ENCODE measurements at regions not wholly inside any gene's neighbourhood (a gene's known extent, or its start where the extent isn't known, plus 50 kb on each side); places are given as distances from the start of the nearest gene placed in this dataset.

- TF ChIP-seq ZNF331 (CRISPR knock-in tag; IDR thresholded peaks at IDR 0.05; ENCODE audit: low read depth) (no peak), ZNF462 (CRISPR knock-in tag; IDR thresholded peaks at IDR 0.05) (no peak), POLR2AphosphoS5 (IDR thresholded peaks at IDR 0.05; ENCODE audit: low read depth) (no peak)
- peaks cover 4% of the 10 kb centered on the region; the same call in 1 of the 3 replicates for H3K36me3 Mint-ChIP-seq (ENCODE audit: low read depth)
- peaks cover 9% of the 10 kb centered on the region for H3F3A ChIP-seq (replicated peaks; ENCODE audit: low read depth)
- H3K4me3 ChIP-seq: no peak overlapping the region
- H3K27me3 Mint-ChIP-seq (ENCODE audit: insufficient read depth, low read depth, poor library complexity): peaks cover 12% of the 10 kb centered on the region
- no peak overlapping the region for H3K4me3 Mint-ChIP-seq
- H3K4me1 Mint-ChIP-seq: peaks cover 3% of the 10 kb centered on the region; the same call in 2 of the 3 replicates
- no peak overlapping the region; the same call in 1 of the 2 replicates for H3K27ac Mint-ChIP-seq
- H4K20me1 ChIP-seq (replicated peaks; ENCODE audit: insufficient read depth): no peaks in the 10 kb centered on the region
- peaks cover 5% of the 10 kb centered on the region; the same call in 1 of the 2 replicates for H3K27me3 ChIP-seq (ENCODE audit: insufficient read depth)
- H3K9me2 ChIP-seq (ENCODE audit: insufficient read depth): no peaks in the 10 kb centered on the region
- H2AFZ ChIP-seq: no peak overlapping the region
- H3K36me3 ChIP-seq (ENCODE audit: insufficient read depth): no peaks in the 10 kb centered on the region
- no peaks in the 10 kb centered on the region for H3K79me2 ChIP-seq (replicated peaks; ENCODE audit: insufficient read depth)
- 0 out of 3 replicates have a peak, but pooled peaks cover 4% of the 10 kb centered on the region for H3K9me3 Mint-ChIP-seq
- DNase-seq (ENCODE audit: low spot score): no peak
- no peak for ATAC-seq
- no peak overlapping the region for H3K27ac ChIP-seq (ENCODE audit: low read depth)
- H3K4me1 ChIP-seq (ENCODE audit: insufficient read depth): peaks cover 6% of the 10 kb centered on the region
- H3K4me2 ChIP-seq: no peak overlapping the region
These were observed 210.6 kb downstream of the TPST1 start for GRCh38 chr7:66415659-66416265.

- no peaks in the 10 kb centered on the region for H3K79me2 ChIP-seq (replicated peaks; ENCODE audit: insufficient read depth)
- Mint-ChIP-seq H3K4me3 (no peak overlapping the region), H3K36me3 (ENCODE audit: low read depth) (peaks cover 4% of the 10 kb centered on the region; the same call in 1 of the 3 replicates), H3K27me3 (ENCODE audit: insufficient read depth, low read depth, poor library complexity) (peaks cover 7% of the 10 kb centered on the region), H3K4me1 (peaks cover 3% of the 10 kb centered on the region; the same call in 2 of the 3 replicates), H3K9me3 (no peaks in the 10 kb centered on the region), H3K27ac (peak overlapping the region; percentile 34; the same call in 1 of the 2 replicates)
- H3K27me3 ChIP-seq (ENCODE audit: insufficient read depth): no peaks in the 10 kb centered on the region
- no peak overlapping the region for H3K4me2 ChIP-seq
- H3K27ac ChIP-seq (ENCODE audit: low read depth): no peak overlapping the region
- H3K4me1 ChIP-seq (ENCODE audit: insufficient read depth): peaks cover 6% of the 10 kb centered on the region
- H3F3A ChIP-seq (replicated peaks; ENCODE audit: low read depth): peaks cover 6% of the 10 kb centered on the region; the same call in 1 of the 2 replicates
- no peaks in the 10 kb centered on the region for H4K20me1 ChIP-seq (replicated peaks; ENCODE audit: insufficient read depth)
- ATAC-seq: no peak
- no peak overlapping the region for H3K4me3 ChIP-seq
- H3K9me2 ChIP-seq (ENCODE audit: insufficient read depth): no peaks in the 10 kb centered on the region
- no peaks in the 10 kb centered on the region for H3K36me3 ChIP-seq (ENCODE audit: insufficient read depth)
- no peak for DNase-seq (ENCODE audit: low spot score)
- H2AFZ ChIP-seq: no peak overlapping the region
- no peak for TF ChIP-seq ZNF331 (CRISPR knock-in tag; IDR thresholded peaks at IDR 0.05; ENCODE audit: low read depth)
- TF ChIP-seq ZNF114 (CRISPR knock-in tag; IDR thresholded peaks at IDR 0.05): no peak
- no peak for TF ChIP-seq CTCF (conservative IDR thresholded peaks at IDR 0.05; ENCODE audit: low read depth in 2 of 2)
- no peak for TF ChIP-seq STAT1 (IDR thresholded peaks at IDR 0.05; ENCODE audit: unreplicated experiment)
- TF ChIP-seq POLR2AphosphoS5 (IDR thresholded peaks at IDR 0.05; ENCODE audit: low read depth): no peak
- no peak for TF ChIP-seq JUNB (IDR thresholded peaks at IDR 0.05; ENCODE audit: unreplicated experiment)
- no peak for TF ChIP-seq NANOG (IDR thresholded peaks at IDR 0.05; ENCODE audit: borderline replicate concordance)
- no peak for TF ChIP-seq EZH2 (IDR thresholded peaks at IDR 0.05; ENCODE audit: low read depth, unreplicated experiment)
These were observed 210.1 kb upstream of the KCTD7 start for GRCh38 chr7:66418537-66418936.
